Hepatocyte (in vitro differentiated cells): ENCODE measurements at regions not wholly inside any gene's neighbourhood (a gene's known extent, or its start where the extent isn't known, plus 50 kb on each side); places are given as distances from the start of the nearest gene placed in this dataset.

ENCODE experiments used
- DNase-seq: peaks from one replicate; pipeline ENCODE4 v3.0.0-alpha.2; 2016; ENCODE audit warnings: low spot score
- H2AFZ ChIP-seq: fragments of 200-600 bp; sonication (generic); 2 replicates; pipeline ENCODE4 v1.6.0; 2016; ENCODE audit warnings: antibody characterized with exemption, mild to moderate bottlenecking
- H3K27ac ChIP-seq: fragments of 200-600 bp; sonication (generic); 2 replicates; pipeline ENCODE4 v1.5.1; 2016; ENCODE audit warnings: mild to moderate bottlenecking
- H3K27me3 ChIP-seq: fragments of 200-600 bp; sonication (generic); 2 replicates; pipeline ENCODE4 v1.6.1; 2016
- H3K36me3 ChIP-seq: fragments of 200-600 bp; sonication (generic); replicated peaks from 2 replicates; pipeline ENCODE4 v1.5.1; 2016; ENCODE audit warnings: low read depth; ENCODE audit not compliant: insufficient read depth
- H3K4me1 ChIP-seq: fragments of 200-600 bp; sonication (generic); 2 replicates; pipeline ENCODE4 v1.5.1; 2016; ENCODE audit warnings: mild to moderate bottlenecking, moderate library complexity; ENCODE audit not compliant: insufficient read depth
- H3K4me2 ChIP-seq: fragments of 200-600 bp; sonication (generic); 2 replicates; pipeline ENCODE4 v1.6.0; 2016
- H3K4me3 ChIP-seq: fragments of 200-600 bp; sonication (generic); 2 replicates; pipeline ENCODE4 v1.5.1; 2016; ENCODE audit warnings: mild to moderate bottlenecking
- H3K79me2 ChIP-seq: fragments of 200-600 bp; sonication (generic); 2 replicates; pipeline ENCODE4 v1.6.0; 2017; ENCODE audit warnings: mild to moderate bottlenecking
- H3K9me2 ChIP-seq: fragments of 200-600 bp; sonication (generic); replicated peaks from 2 replicates; pipeline ENCODE4 v1.6.0; 2017; ENCODE audit warnings: mild to moderate bottlenecking; ENCODE audit not compliant: insufficient read depth
- H3K9me3 ChIP-seq: fragments of 200-600 bp; sonication (generic); 2 replicates; pipeline ENCODE4 v1.5.1; 2016; ENCODE audit warnings: low read depth, mild to moderate bottlenecking
- H4K20me1 ChIP-seq: fragments of 200-600 bp; sonication (generic); 2 replicates; pipeline ENCODE4 v1.6.0; 2016; ENCODE audit warnings: mild to moderate bottlenecking; ENCODE audit not compliant: insufficient read depth, poor library complexity, severe bottlenecking
- CTCF ChIP-seq: fragments of 200-600 bp; sonication (generic); IDR thresholded peaks from 2 replicates; pipeline ENCODE4 v1.5.1; 2016; ENCODE audit warnings: antibody characterized with exemption, mild to moderate bottlenecking; ENCODE audit not compliant: poor library complexity
- EZH2 ChIP-seq: fragments of 200-600 bp; sonication (generic); IDR thresholded peaks from 2 replicates; pipeline ENCODE4 v1.6.1; 2016; ENCODE audit warnings: antibody characterized with exemption, mild to moderate bottlenecking, borderline replicate concordance
- EZH2phosphoT487 ChIP-seq: fragments of 200-600 bp; sonication (generic); IDR thresholded peaks from one replicate; pipeline ENCODE4 v1.6.1; 2018; ENCODE audit warnings: antibody characterized with exemption, mild to moderate bottlenecking, low read depth, moderate library complexity; ENCODE audit not compliant: unreplicated experiment, severe bottlenecking
- WGBS: methylation state at CpG from one replicate; pipeline ENCODE4 v1.1.6; 2016; ENCODE audit warnings: low lambda C conversion rate; ENCODE audit errors: missing lambda C conversion rate; 5-methylcytosine and 5-hydroxymethylcytosine counted together

- H3K79me2 ChIP-seq, result no peaks in the 10 kb centered on the region
- peaks cover 10% of the 10 kb centered on the region for H3K27me3 ChIP-seq
- no peaks in the 10 kb centered on the region for H3K9me2 ChIP-seq
- TF ChIP-seq EZH2phosphoT487 (no peak), EZH2 (no peak), CTCF (no peak)
- no peaks in the 10 kb centered on the region for H3K9me3 ChIP-seq
- no peak overlapping the region for H3K4me3 ChIP-seq
- 67% methylated on average over 3 of the region's 3 CpGs for WGBS
- no peaks in the 10 kb centered on the region for H4K20me1 ChIP-seq
- DNase-seq, result no peak
- H3K4me1 ChIP-seq, result no peaks in the 10 kb centered on the region
- H3K36me3 ChIP-seq, result no peaks in the 10 kb centered on the region
- H3K4me2 ChIP-seq, result no peak overlapping the region
- no peak overlapping the region for H2AFZ ChIP-seq
- no peak overlapping the region for H3K27ac ChIP-seq
Observed at GRCh38 chr5:38094889-38095288, 163.5 kb upstream of the EGFLAM start.

- H3K4me3 ChIP-seq, result no peak overlapping the region
- H3K27me3 ChIP-seq, result peaks cover 10% of the 10 kb centered on the region
- H3K79me2 ChIP-seq, result no peaks in the 10 kb centered on the region
- TF ChIP-seq CTCF (no peak), EZH2phosphoT487 (no peak), EZH2 (no peak)
- no peak overlapping the region for H2AFZ ChIP-seq
- no peaks in the 10 kb centered on the region for H3K9me3 ChIP-seq
- H3K27ac ChIP-seq, result no peak overlapping the region
- no peaks in the 10 kb centered on the region for H3K36me3 ChIP-seq
- 80% methylated on average over 4 of the region's 4 CpGs for WGBS
- no peaks in the 10 kb centered on the region for H3K9me2 ChIP-seq
- DNase-seq, result no peak
- no peaks in the 10 kb centered on the region for H3K4me1 ChIP-seq
- no peak overlapping the region for H3K4me2 ChIP-seq
- H4K20me1 ChIP-seq, result no peaks in the 10 kb centered on the region
Observed at GRCh38 chr5:38093855-38094254, 164.5 kb upstream of the EGFLAM start.

GRCh38 chr5:38086777-38087176 is 171.6 kb upstream of the EGFLAM start:
- H3K4me3 ChIP-seq, result no peak overlapping the region
- no peak overlapping the region for H3K27ac ChIP-seq
- no peak for DNase-seq
- TF ChIP-seq EZH2phosphoT487 (no peak), CTCF (no peak), EZH2 (no peak)
- no peaks in the 10 kb centered on the region for H3K36me3 ChIP-seq
- H3K27me3 ChIP-seq, result no peaks in the 10 kb centered on the region
- H3K4me1 ChIP-seq, result peaks cover 4% of the 10 kb centered on the region
- H4K20me1 ChIP-seq, result no peaks in the 10 kb centered on the region
- H3K79me2 ChIP-seq, result no peaks in the 10 kb centered on the region
- no peaks in the 10 kb centered on the region for H3K9me3 ChIP-seq
- no peaks in the 10 kb centered on the region for H3K9me2 ChIP-seq
- no peak overlapping the region for H3K4me2 ChIP-seq
- H2AFZ ChIP-seq, result no peak overlapping the region
- 81% methylated on average over 4 of the region's 4 CpGs for whole genome bisulfite sequencing
